Loucy (cell line): ENCODE measurements at regions not wholly inside any gene's neighbourhood (a gene's known extent, or its start where the extent isn't known, plus 50 kb on each side); places are given as distances from the start of the nearest gene placed in this dataset.

Experiments used
- EZH2phosphoT487 ChIP-seq: fragments of 200-600 bp; IDR thresholded peaks from 2 replicates; pipeline ENCODE4 v1.6.1; 2018; ENCODE audit warnings: antibody characterized with exemption, mild to moderate bottlenecking, moderate library complexity, borderline replicate concordance
- TF ChIP-seq, protein P1 (sequence below): fragments of 200-600 bp; sonication (generic); conservative IDR thresholded peaks from 2 replicates; pipeline ENCODE4 v1.5.1; 2014; ENCODE audit warnings: mild to moderate bottlenecking, antibody characterized with exemption, low read length

DNA sequence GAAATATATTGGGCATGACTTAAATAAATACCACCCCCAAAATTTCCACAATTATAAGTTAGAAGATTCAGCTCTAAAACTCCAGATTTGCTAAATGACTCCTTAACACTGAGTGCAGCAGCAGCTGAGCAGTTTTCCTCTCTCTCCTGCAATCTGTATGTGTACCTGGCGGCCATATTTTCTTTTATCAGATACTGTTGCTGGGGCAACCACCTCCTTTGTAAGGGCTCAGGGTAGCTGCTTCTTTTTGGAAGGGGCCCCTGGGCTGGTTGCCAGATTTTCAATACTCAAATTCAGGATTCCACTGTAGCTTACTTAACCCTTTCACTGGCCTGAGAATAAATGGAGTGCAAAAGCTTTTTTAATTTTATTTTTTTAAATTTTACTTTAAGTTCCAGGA, 197.0 kb downstream of the TAF11L14 start:
- TF ChIP-seq, protein P1, sequence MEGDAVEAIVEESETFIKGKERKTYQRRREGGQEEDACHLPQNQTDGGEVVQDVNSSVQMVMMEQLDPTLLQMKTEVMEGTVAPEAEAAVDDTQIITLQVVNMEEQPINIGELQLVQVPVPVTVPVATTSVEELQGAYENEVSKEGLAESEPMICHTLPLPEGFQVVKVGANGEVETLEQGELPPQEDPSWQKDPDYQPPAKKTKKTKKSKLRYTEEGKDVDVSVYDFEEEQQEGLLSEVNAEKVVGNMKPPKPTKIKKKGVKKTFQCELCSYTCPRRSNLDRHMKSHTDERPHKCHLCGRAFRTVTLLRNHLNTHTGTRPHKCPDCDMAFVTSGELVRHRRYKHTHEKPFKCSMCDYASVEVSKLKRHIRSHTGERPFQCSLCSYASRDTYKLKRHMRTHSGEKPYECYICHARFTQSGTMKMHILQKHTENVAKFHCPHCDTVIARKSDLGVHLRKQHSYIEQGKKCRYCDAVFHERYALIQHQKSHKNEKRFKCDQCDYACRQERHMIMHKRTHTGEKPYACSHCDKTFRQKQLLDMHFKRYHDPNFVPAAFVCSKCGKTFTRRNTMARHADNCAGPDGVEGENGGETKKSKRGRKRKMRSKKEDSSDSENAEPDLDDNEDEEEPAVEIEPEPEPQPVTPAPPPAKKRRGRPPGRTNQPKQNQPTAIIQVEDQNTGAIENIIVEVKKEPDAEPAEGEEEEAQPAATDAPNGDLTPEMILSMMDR = no peak
- TF ChIP-seq EZH2phosphoT487 = no peak
